ENCODE measurements at regions not wholly inside any gene's neighbourhood (a gene's known extent, or its start where the extent isn't known, plus 50 kb on each side); places are given as distances from the start of the nearest gene placed in this dataset.

GRCh38 chr6:8637896-8638597 is 202.7 kb upstream of the SLC35B3 start:
- no peaks in the 10 kb centered on the region for H3K27me3 ChIP-seq
- H3K9me3 ChIP-seq = no peaks in the 10 kb centered on the region
- intact Hi-C loops (cut with DNase I; ENCODE audit: low total_unique reads) = no loop called here

GRCh38 chr6:8633762-8634161 is 198.4 kb upstream of the SLC35B3 start:
- Histone ChIP-seq H3K27me3 (no peaks in the 10 kb centered on the region), H3K4me1 (no peaks in the 10 kb centered on the region), H3K27ac (no peak overlapping the region), H3K4me3 (no peak overlapping the region), H3K36me3 (no peaks in the 10 kb centered on the region), H3K9me3 (no peaks in the 10 kb centered on the region)
- intact Hi-C loops (cut with DNase I; ENCODE audit: low total_unique reads) = no loop called here
- TF ChIP-seq POLR2A (IDR thresholded peaks at IDR 0.05) (no peak), CTCF (IDR thresholded peaks at IDR 0.05) (no peak)
- no peak for DNase-seq

More at GRCh38 chr6:8637896-8638597, 202.7 kb upstream of the SLC35B3 start:
- TF ChIP-seq CTCF (IDR thresholded peaks at IDR 0.05) (no peak), POLR2A (IDR thresholded peaks at IDR 0.05) (no peak)
- Histone ChIP-seq H3K4me3 (no peak overlapping the region), H3K4me1 (no peaks in the 10 kb centered on the region), H3K27ac (no peak overlapping the region), H3K36me3 (no peaks in the 10 kb centered on the region)
- DNase-seq = no peak

- no peak overlapping the region for H3K4me3 ChIP-seq
- TF ChIP-seq CTCF (IDR thresholded peaks at IDR 0.05) = no peak
- TF ChIP-seq POLR2A (IDR thresholded peaks at IDR 0.05) = no peak
- DNase-seq = no peak
- H3K27me3 ChIP-seq = no peaks in the 10 kb centered on the region
- H3K36me3 ChIP-seq = no peaks in the 10 kb centered on the region
- no peaks in the 10 kb centered on the region for H3K4me1 ChIP-seq
- no peak overlapping the region for H3K27ac ChIP-seq
- peaks cover 0 to 2% of the 10 kb centered on the region in 2 donors for H3K9me3 ChIP-seq
- intact Hi-C loops (cut with DNase I; ENCODE audit: low total_unique reads) = no loop called here
Measured at GRCh38 chr6:8628736-8629135, 193.4 kb upstream of the SLC35B3 start.

GRCh38 chr6:8628063-8628462 is 192.7 kb upstream of the SLC35B3 start:
- no peaks in the 10 kb centered on the region for H3K4me1 ChIP-seq
- intact Hi-C loops (cut with DNase I; ENCODE audit: low total_unique reads) = no loop called here
- H3K36me3 ChIP-seq = no peaks in the 10 kb centered on the region
- no peak for DNase-seq
- no peak overlapping the region for H3K4me3 ChIP-seq
- no peak overlapping the region for H3K27ac ChIP-seq
- H3K27me3 ChIP-seq = no peaks in the 10 kb centered on the region
- peaks cover 0 to 2% of the 10 kb centered on the region in 2 donors for H3K9me3 ChIP-seq
- TF ChIP-seq POLR2A (IDR thresholded peaks at IDR 0.05) (no peak), CTCF (IDR thresholded peaks at IDR 0.05) (no peak)

- no peak overlapping the region for H3K27ac ChIP-seq
Measured at GRCh38 chr6:8627085-8627861, 191.9 kb upstream of the SLC35B3 start.

More at GRCh38 chr6:8627085-8627861, 191.9 kb upstream of the SLC35B3 start:
- no peak for DNase-seq
- H3K4me3 ChIP-seq = no peak overlapping the region
- peaks cover 0 to 2% of the 10 kb centered on the region in 2 donors for H3K9me3 ChIP-seq
- H3K27me3 ChIP-seq = no peaks in the 10 kb centered on the region
- intact Hi-C loops (cut with DNase I; ENCODE audit: low total_unique reads) = no loop called here
- no peak for TF ChIP-seq POLR2A (IDR thresholded peaks at IDR 0.05)
- no peak for TF ChIP-seq CTCF (IDR thresholded peaks at IDR 0.05)
- H3K36me3 ChIP-seq = no peaks in the 10 kb centered on the region
- H3K4me1 ChIP-seq = no peaks in the 10 kb centered on the region

Data from uterus (tissue), 3 donors.